MCF 10A (cell line): ENCODE measurements at regions not wholly inside any gene's neighbourhood (a gene's known extent, or its start where the extent isn't known, plus 50 kb on each side); places are given as distances from the start of the nearest gene placed in this dataset.

Experiments
- BruUV-seq: library from RNA; stranded (reverse); fragments of 400-500 nt; replicated peaks from 2 replicates; lab custom pipeline; 2021; lab: Mats Ljungman, UMichigan
- CTCF ChIA-PET: fragments of 300-600 bp; sonication (Branson Sonifier 250); formaldehyde crosslinking; extraction: SDS; loops from one replicate; lab custom pipeline; 2021; ENCODE audit warnings: antibody characterized with exemption, inconsistent platforms; lab: Yijun Ruan, JAX
- POLR2A ChIA-PET: fragments of 300-600, 350-650 bp; sonication (Branson Sonifier 250); formaldehyde crosslinking; extraction: SDS; loops from one replicate; lab custom pipeline; 2020; ENCODE audit warnings: antibody characterized with exemption, inconsistent platforms; lab: Yijun Ruan, JAX
- DNase-seq: peaks from one replicate; pipeline ENCODE4 v3.0.0-alpha.2; 2018; ENCODE audit not compliant: unreplicated experiment
- H3K27ac Mint-ChIP-seq: one replicate; pipeline ENCODE4 v1.8.0; 2022; ENCODE audit warnings: mild to moderate bottlenecking, low read depth, mixed read lengths; ENCODE audit not compliant: unreplicated experiment
- H3K27me3 Mint-ChIP-seq: one replicate; pipeline ENCODE4 v1.8.0; 2022; ENCODE audit warnings: mixed read lengths; ENCODE audit not compliant: insufficient read depth, unreplicated experiment
- H3K36me3 Mint-ChIP-seq: one replicate; pipeline ENCODE4 v1.8.0; 2022; ENCODE audit warnings: mild to moderate bottlenecking, moderate library complexity, mixed read lengths; ENCODE audit not compliant: insufficient read depth, unreplicated experiment
- H3K4me1 Mint-ChIP-seq: one replicate; pipeline ENCODE4 v1.8.0; 2022; ENCODE audit warnings: mixed read lengths; ENCODE audit not compliant: insufficient read depth, unreplicated experiment
- H3K4me3 Mint-ChIP-seq: one replicate; pipeline ENCODE4 v1.8.0; 2022; ENCODE audit warnings: mild to moderate bottlenecking, moderate library complexity, mixed read lengths; ENCODE audit not compliant: unreplicated experiment
- H3K9me3 Mint-ChIP-seq: one replicate; pipeline ENCODE4 v1.8.0; 2022; ENCODE audit warnings: mixed read lengths; ENCODE audit not compliant: unreplicated experiment
- CTCF ChIP-seq: fragments of 200-600 bp; IDR thresholded peaks from one replicate; pipeline ENCODE4 v1.8.0; 2022; ENCODE audit warnings: antibody characterized with exemption, mild to moderate bottlenecking; ENCODE audit not compliant: unreplicated experiment
- intact Hi-C: fragments of 100-400 bp; cut with micrococcal nuclease; formaldehyde crosslinking; loops from 2 replicates; pipeline ENCODE4 v1.14.1; 2022

- DNase-seq: no peak
- peaks cover 6% of the 10 kb centered on the region for H3K4me1 Mint-ChIP-seq
These were observed 98.4 kb upstream of the TANK start for GRCh38 chr2:161061786-161062185.

GRCh38 chr2:161063157-161063945, 96.9 kb upstream of the TANK start:
- no TSS peak for BruUV-seq
- ChIA-PET CTCF (interaction anchor here (0.6 to 3.9 kb wide), 74 partner anchors 8 to 990 kb away, joined by 3 to 63 read pairs (median 4); partner anchors contain the start of gene TANK), POLR2A (interaction anchor here (0.6 to 1.4 kb wide), 6 partner anchors 15 to 1121 kb away, joined by 3 to 8 read pairs (median 4); no protein-coding TSS in a partner anchor)
- no peaks in the 10 kb centered on the region for H3K9me3 Mint-ChIP-seq
- no peak overlapping the region for H3K4me3 Mint-ChIP-seq
- H3K27me3 Mint-ChIP-seq: no peaks in the 10 kb centered on the region
- intact Hi-C loops: loop anchor here (2.0 to 10.0 kb wide), 5 partner anchors 69 to 953 kb away; partner anchors contain the start of gene TANK
- peaks cover 6% of the 10 kb centered on the region for H3K4me1 Mint-ChIP-seq
- H3K27ac Mint-ChIP-seq: no peak overlapping the region
- peak; percentile 86 for DNase-seq
- peaks cover 6% of the 10 kb centered on the region for H3K36me3 Mint-ChIP-seq
- TF ChIP-seq CTCF: peak; percentile 86

More at GRCh38 chr2:161061786-161062185, 98.4 kb upstream of the TANK start:
- Mint-ChIP-seq H3K9me3 (peaks cover 6% of the 10 kb centered on the region), H3K27me3 (no peaks in the 10 kb centered on the region), H3K4me3 (no peak overlapping the region), H3K27ac (no peak overlapping the region), H3K36me3 (peaks cover 6% of the 10 kb centered on the region)
- intact Hi-C loops: loop anchor here (2.0 to 10.0 kb wide), 5 partner anchors 67 to 951 kb away; partner anchors contain the start of gene TANK
- no peak for TF ChIP-seq CTCF
- BruUV-seq: no TSS peak
- ChIA-PET POLR2A (interaction anchor here (0.7 to 1.6 kb wide), 2 partner anchors 31 to 569 kb away, joined by 3 to 4 read pairs; no protein-coding TSS in a partner anchor), CTCF (interaction anchor here (0.6 to 3.9 kb wide), 12 partner anchors 14 to 1349 kb away, joined by 3 to 63 read pairs (median 4); no protein-coding TSS in a partner anchor)

- Mint-ChIP-seq H3K27ac (no peak overlapping the region), H3K9me3 (no peaks in the 10 kb centered on the region), H3K27me3 (no peaks in the 10 kb centered on the region), H3K36me3 (peaks cover 6% of the 10 kb centered on the region), H3K4me3 (no peak overlapping the region), H3K4me1 (peaks cover 6% of the 10 kb centered on the region)
- no TSS peak for BruUV-seq
- ChIA-PET CTCF (interaction anchor here (0.6 to 3.9 kb wide), 68 partner anchors 8 to 1080 kb away, joined by 3 to 63 read pairs (median 4); partner anchors contain the start of gene TANK), POLR2A (interaction anchor here (0.7 to 1.4 kb wide), 5 partner anchors 15 to 1005 kb away, joined by 3 to 8 read pairs (median 4); no protein-coding TSS in a partner anchor)
- DNase-seq: no peak
- no peak for TF ChIP-seq CTCF
- intact Hi-C loops: loop anchor here (2.0 to 10.0 kb wide), 5 partner anchors 69 to 953 kb away; partner anchors contain the start of gene TANK
These were observed 96.3 kb upstream of the TANK start for GRCh38 chr2:161063946-161064306.

GRCh38 chr2:161067846-161068350, 92.3 kb upstream of the TANK start:
- intact Hi-C loops: loop anchor here (10.0 kb wide), 1 partner anchor 733 kb away; no protein-coding TSS in a partner anchor
- H3K36me3 Mint-ChIP-seq: no peaks in the 10 kb centered on the region
- ChIA-PET CTCF (interaction anchor here (0.7 to 2.0 kb wide), 3 partner anchors 11 to 744 kb away, joined by 3 to 7 read pairs (median 5); no protein-coding TSS in a partner anchor), POLR2A (interaction anchor here (0.7 kb wide), 1 partner anchor 859 kb away, joined by 4 read pairs; no protein-coding TSS in a partner anchor)
- no TSS peak for BruUV-seq
- H3K4me3 Mint-ChIP-seq: no peak overlapping the region
- DNase-seq: no peak
- no peaks in the 10 kb centered on the region for H3K9me3 Mint-ChIP-seq
- H3K27ac Mint-ChIP-seq: no peak overlapping the region
- H3K27me3 Mint-ChIP-seq: no peaks in the 10 kb centered on the region
- H3K4me1 Mint-ChIP-seq: peaks cover 6% of the 10 kb centered on the region
- no peak for TF ChIP-seq CTCF
